Neural cell (in vitro differentiated cells): ENCODE measurements at regions not wholly inside any gene's neighbourhood (a gene's known extent, or its start where the extent isn't known, plus 50 kb on each side); places are given as distances from the start of the nearest gene placed in this dataset.

Experiments used
- CTCF ChIP-seq: fragments of 450-650 bp; IDR thresholded peaks from 2 replicates; pipeline ENCODE4 v1.5.1; 2014; ENCODE audit warnings: antibody characterized with exemption, mild to moderate bottlenecking, moderate library complexity; ENCODE audit not compliant: poor library complexity, severe bottlenecking
- EP300 ChIP-seq: fragments of 450-650 bp; conservative IDR thresholded peaks from 2 replicates; pipeline ENCODE4 v1.6.1; 2014; ENCODE audit warnings: antibody characterized with exemption, mild to moderate bottlenecking, moderate library complexity; ENCODE audit not compliant: poor library complexity, severe bottlenecking
- EZH2 ChIP-seq: fragments of 200-600, 300-800 bp; shearing (Covaris generic), sonication (generic); IDR thresholded peaks from 2 replicates; pipeline ENCODE4 v1.6.1; 2014; ENCODE audit warnings: antibody characterized with exemption, low read length, borderline replicate concordance, mild to moderate bottlenecking; ENCODE audit not compliant: insufficient read depth, poor library complexity, severe bottlenecking
- MXI1 ChIP-seq: fragments of 450-650 bp; conservative IDR thresholded peaks from 2 replicates; pipeline ENCODE4 v1.6.1; 2014; ENCODE audit warnings: antibody characterized with exemption, mild to moderate bottlenecking; ENCODE audit not compliant: poor library complexity, severe bottlenecking
- POLR2AphosphoS5 ChIP-seq: IDR thresholded peaks from 2 replicates; pipeline ENCODE4 v1.6.1; 2012
- RAD21 ChIP-seq: fragments of 450-650 bp; conservative IDR thresholded peaks from 2 replicates; pipeline ENCODE4 v1.6.1; 2014; ENCODE audit warnings: antibody characterized with exemption, mild to moderate bottlenecking, moderate library complexity
- SMC3 ChIP-seq: fragments of 450-650 bp; conservative IDR thresholded peaks from 2 replicates; pipeline ENCODE4 v1.6.1; 2014; ENCODE audit warnings: antibody characterized with exemption, mild to moderate bottlenecking, moderate library complexity; ENCODE audit not compliant: poor library complexity
- TAF1 ChIP-seq: IDR thresholded peaks from 2 replicates; pipeline ENCODE4 v1.6.1; 2012; ENCODE audit warnings: low read depth
- TF ChIP-seq, protein P1 (sequence below): IDR thresholded peaks from 2 replicates; pipeline ENCODE4 v1.6.1; 2012; ENCODE audit warnings: borderline replicate concordance

DNA sequence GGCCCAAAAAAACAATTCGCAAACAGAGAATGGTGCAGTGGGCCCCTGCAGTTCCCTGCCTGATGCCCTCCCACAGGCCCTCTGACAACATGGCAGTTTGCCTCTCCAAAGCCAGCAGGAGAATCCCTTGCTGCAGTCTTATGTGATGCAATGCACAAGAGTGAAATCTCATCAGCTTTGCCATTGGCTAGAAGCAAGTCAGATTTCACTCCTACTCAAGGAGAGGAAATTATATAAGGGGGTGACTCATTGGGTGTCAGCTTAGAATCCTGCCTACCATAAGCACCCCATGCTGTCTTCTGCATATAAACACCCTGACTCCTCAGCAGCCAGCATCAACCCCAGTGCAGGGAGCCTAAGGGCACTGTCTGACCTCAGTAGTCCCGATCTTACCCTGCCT, 157.3 kb upstream of the LDB2 start:
- TF ChIP-seq CTCF: no peak
- TF ChIP-seq EP300: no peak
- no peak for TF ChIP-seq EZH2
- no peak for TF ChIP-seq RAD21
- TF ChIP-seq, protein P1, sequence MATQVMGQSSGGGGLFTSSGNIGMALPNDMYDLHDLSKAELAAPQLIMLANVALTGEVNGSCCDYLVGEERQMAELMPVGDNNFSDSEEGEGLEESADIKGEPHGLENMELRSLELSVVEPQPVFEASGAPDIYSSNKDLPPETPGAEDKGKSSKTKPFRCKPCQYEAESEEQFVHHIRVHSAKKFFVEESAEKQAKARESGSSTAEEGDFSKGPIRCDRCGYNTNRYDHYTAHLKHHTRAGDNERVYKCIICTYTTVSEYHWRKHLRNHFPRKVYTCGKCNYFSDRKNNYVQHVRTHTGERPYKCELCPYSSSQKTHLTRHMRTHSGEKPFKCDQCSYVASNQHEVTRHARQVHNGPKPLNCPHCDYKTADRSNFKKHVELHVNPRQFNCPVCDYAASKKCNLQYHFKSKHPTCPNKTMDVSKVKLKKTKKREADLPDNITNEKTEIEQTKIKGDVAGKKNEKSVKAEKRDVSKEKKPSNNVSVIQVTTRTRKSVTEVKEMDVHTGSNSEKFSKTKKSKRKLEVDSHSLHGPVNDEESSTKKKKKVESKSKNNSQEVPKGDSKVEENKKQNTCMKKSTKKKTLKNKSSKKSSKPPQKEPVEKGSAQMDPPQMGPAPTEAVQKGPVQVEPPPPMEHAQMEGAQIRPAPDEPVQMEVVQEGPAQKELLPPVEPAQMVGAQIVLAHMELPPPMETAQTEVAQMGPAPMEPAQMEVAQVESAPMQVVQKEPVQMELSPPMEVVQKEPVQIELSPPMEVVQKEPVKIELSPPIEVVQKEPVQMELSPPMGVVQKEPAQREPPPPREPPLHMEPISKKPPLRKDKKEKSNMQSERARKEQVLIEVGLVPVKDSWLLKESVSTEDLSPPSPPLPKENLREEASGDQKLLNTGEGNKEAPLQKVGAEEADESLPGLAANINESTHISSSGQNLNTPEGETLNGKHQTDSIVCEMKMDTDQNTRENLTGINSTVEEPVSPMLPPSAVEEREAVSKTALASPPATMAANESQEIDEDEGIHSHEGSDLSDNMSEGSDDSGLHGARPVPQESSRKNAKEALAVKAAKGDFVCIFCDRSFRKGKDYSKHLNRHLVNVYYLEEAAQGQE: no peak
- no peak for TF ChIP-seq POLR2AphosphoS5
- TF ChIP-seq SMC3: no peak
- TF ChIP-seq MXI1: no peak
- TF ChIP-seq TAF1: no peak
